Liver (tissue), 8 donors: ENCODE measurements at regions not wholly inside any gene's neighbourhood (a gene's known extent, or its start where the extent isn't known, plus 50 kb on each side); places are given as distances from the start of the nearest gene placed in this dataset.

Experiments
- DNase-seq: peaks from one replicate; pipeline ENCODE4 v3.0.0-alpha.2; 2017; ENCODE audit warnings: low spot score
- H3K27ac ChIP-seq, 2 donors: one replicate each; pipeline ENCODE4 v1.7.0; 2013; ENCODE audit warnings: inconsistent platforms in 2 of 2, low read length in 2 of 2, control low read depth in 1 of 2, low read depth in 1 of 2, mild to moderate bottlenecking in 1 of 2
- H3K27me3 ChIP-seq, 4 donors: one replicate each; pipeline versions ENCODE4 v1.6.1 to v1.7.0; 2013; ENCODE audit warnings: low read length in 3 of 4, inconsistent platforms in 1 of 4, mild to moderate bottlenecking in 1 of 4, moderate library complexity in 1 of 4; ENCODE audit not compliant: control insufficient read depth in 4 of 4, insufficient read depth in 4 of 4
- H3K36me3 ChIP-seq, 4 donors: one replicate each; pipeline versions ENCODE4 v1.6.1 to v1.7.0; 2013; ENCODE audit warnings: low read length in 3 of 4, mild to moderate bottlenecking in 3 of 4, low read depth in 1 of 4, moderate library complexity in 1 of 4; ENCODE audit not compliant: control insufficient read depth in 4 of 4, insufficient read depth in 3 of 4
- H3K4me1 ChIP-seq, 4 donors: one replicate each; pipeline versions ENCODE4 v1.6.1 to v1.7.0; 2013; ENCODE audit warnings: low read length in 3 of 4, mild to moderate bottlenecking in 3 of 4, moderate library complexity in 1 of 4; ENCODE audit not compliant: control insufficient read depth in 4 of 4, insufficient read depth in 4 of 4
- H3K4me3 ChIP-seq, 3 donors: one replicate each; pipeline versions ENCODE4 v1.6.1 to v1.7.0; 2013; ENCODE audit warnings: low read length in 3 of 3, control low read depth in 1 of 3, low read depth in 1 of 3, mild to moderate bottlenecking in 1 of 3
- H3K9ac ChIP-seq, 2 donors: one replicate each; pipeline ENCODE4 v1.7.0; 2013; ENCODE audit warnings: low read length in 2 of 2, mild to moderate bottlenecking in 2 of 2, moderate library complexity in 2 of 2, control low read depth in 1 of 2, low read depth in 1 of 2
- H3K9me3 ChIP-seq, 4 donors: one replicate each; pipeline versions ENCODE4 v1.6.1 to v1.7.0; 2013; ENCODE audit warnings: low read length in 3 of 4; ENCODE audit not compliant: control insufficient read depth in 4 of 4
- ATF3 ChIP-seq: IDR thresholded peaks from 2 replicates; pipeline ENCODE4 v1.6.1; 2016; ENCODE audit warnings: antibody characterized with exemption
- CTCF ChIP-seq: fragments of 150-350 bp; IDR thresholded peaks from 2 replicates; pipeline ENCODE4 v1.5.1; 2017; ENCODE audit warnings: improper control_type of control experiment, low read depth, low read length; ENCODE audit not compliant: missing input control
- EGR1 ChIP-seq, 2 donors: IDR thresholded peaks; 2 replicates each; pipeline ENCODE4 v1.6.1; 2016 to 2018; ENCODE audit warnings: antibody characterized with exemption in 2 of 2, low read depth in 2 of 2
- FOXA1 ChIP-seq: IDR thresholded peaks from 2 replicates; pipeline ENCODE4 v1.6.1; 2016; ENCODE audit warnings: antibody characterized with exemption
- FOXA2 ChIP-seq: IDR thresholded peaks from 2 replicates; pipeline ENCODE4 v1.6.1; 2016; ENCODE audit warnings: antibody characterized with exemption
- GABPA ChIP-seq, 2 donors: IDR thresholded peaks in 1 of 2; conservative IDR thresholded peaks in 1 of 2; 2 replicates each; pipeline ENCODE4 v1.6.1; 2016; ENCODE audit warnings: antibody characterized with exemption in 2 of 2, mild to moderate bottlenecking in 1 of 2, moderate library complexity in 1 of 2
- HNF4A ChIP-seq, 2 donors: conservative IDR thresholded peaks; 2 replicates each; pipeline ENCODE4 v1.6.1; 2016; ENCODE audit warnings: antibody characterized with exemption in 2 of 2, mild to moderate bottlenecking in 2 of 2
- JUND ChIP-seq, 2 donors: IDR thresholded peaks; 2 replicates each; pipeline ENCODE4 v1.6.1; 2016; ENCODE audit warnings: antibody characterized with exemption in 2 of 2
- NR2F2 ChIP-seq: IDR thresholded peaks from 2 replicates; pipeline ENCODE4 v1.6.1; 2016; ENCODE audit warnings: antibody characterized with exemption
- RAD21 ChIP-seq, 2 donors: IDR thresholded peaks; 2 replicates each; pipeline ENCODE4 v1.6.1; 2016; ENCODE audit warnings: antibody characterized with exemption in 2 of 2, mild to moderate bottlenecking in 2 of 2
- REST ChIP-seq: IDR thresholded peaks from 2 replicates; pipeline ENCODE4 v1.6.1; 2016; ENCODE audit warnings: antibody characterized with exemption, mild to moderate bottlenecking
- SP1 ChIP-seq: IDR thresholded peaks from 2 replicates; pipeline ENCODE4 v1.6.1; 2018; ENCODE audit warnings: antibody characterized with exemption, mild to moderate bottlenecking
- TAF1 ChIP-seq: conservative IDR thresholded peaks from 2 replicates; pipeline ENCODE4 v1.6.1; 2016; ENCODE audit warnings: antibody characterized with exemption, mild to moderate bottlenecking
- YY1 ChIP-seq: IDR thresholded peaks from 2 replicates; pipeline ENCODE4 v1.6.1; 2016; ENCODE audit warnings: antibody characterized with exemption, mild to moderate bottlenecking
- WGBS: extraction: QIAGEN DNeasy Blood & Tissue Kit; methylation state at CpG from one replicate; pipeline ENCODE4 v1.1.7; 2013; 5-methylcytosine and 5-hydroxymethylcytosine counted together
- TF ChIP-seq, protein P1 (sequence below): IDR thresholded peaks from 2 replicates; pipeline ENCODE4 v1.6.1; 2016; ENCODE audit warnings: antibody characterized with exemption
- donor health status: healthy.
- donor health status: healthy.
- donor health status: healthy.
- donor health status: healthy.
- donor health status: healthy.

DNA sequence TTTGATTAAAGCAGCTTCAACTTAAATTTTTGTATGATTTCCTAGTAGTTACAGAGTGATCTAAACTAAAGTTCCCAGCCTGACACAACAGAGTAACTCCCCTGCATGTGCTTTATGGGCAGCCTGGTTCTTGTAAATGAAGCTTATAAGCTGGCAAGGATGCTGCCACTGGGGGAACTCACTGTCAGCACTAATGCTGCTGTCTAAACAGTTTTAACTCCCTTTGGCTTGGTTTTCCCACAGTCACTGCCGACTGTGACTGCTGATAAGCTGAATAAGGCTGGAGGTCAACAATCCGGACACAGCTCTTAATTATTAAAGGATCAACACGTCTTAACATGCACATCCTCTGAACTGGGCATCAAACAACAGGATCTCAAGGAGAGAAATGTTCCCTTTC is 130.1 kb downstream of the OTUD1 start:
- Histone ChIP-seq H3K27ac (no peak overlapping the region), H3K9ac (no peak overlapping the region), H3K9me3 (peaks cover 0 to 10% (median 5%) of the 10 kb centered on the region in 4 donors), H3K4me3 (no peak overlapping the region), H3K4me1 (no peaks in the 10 kb centered on the region), H3K36me3 (no peaks in the 10 kb centered on the region), H3K27me3 (no peaks in the 10 kb centered on the region)
- TF ChIP-seq FOXA1 (no peak), NR2F2 (no peak), GABPA (IDR thresholded peaks at IDR 0.05 in 1 of 2, conservative IDR thresholded peaks at IDR 0.05 in 1 of 2) (no peak), EGR1 (IDR thresholded peaks at IDR 0.05; ENCODE audit: low read depth in 2 of 2) (no peak), FOXA2 (no peak), HNF4A (conservative IDR thresholded peaks at IDR 0.05) (no peak), REST (no peak), RAD21 (IDR thresholded peaks at IDR 0.05) (no peak)
- DNase-seq = no peak
- WGBS = 31% methylated on average over 3 of the region's 3 CpGs

GRCh38 chr10:23571884-23572283 is 133.0 kb downstream of the OTUD1 start:
- TF ChIP-seq SP1 = no peak
- H3K4me1 ChIP-seq = no peaks in the 10 kb centered on the region
- no peaks in the 10 kb centered on the region for H3K27me3 ChIP-seq
- no peak for DNase-seq
- H3K9ac ChIP-seq = no peak overlapping the region
- peaks cover 0 to 10% (median 5%) of the 10 kb centered on the region in 4 donors for H3K9me3 ChIP-seq
- H3K4me3 ChIP-seq = no peak overlapping the region
- no peak overlapping the region for H3K27ac ChIP-seq
- H3K36me3 ChIP-seq = no peaks in the 10 kb centered on the region

- H3K27me3 ChIP-seq = no peaks in the 10 kb centered on the region
- TF ChIP-seq TAF1 (no peak), CTCF (no peak), JUND (IDR thresholded peaks at IDR 0.05) (no peak), RAD21 (IDR thresholded peaks at IDR 0.05) (no peak), NR2F2 (no peak), ATF3 (no peak), YY1 (no peak), FOXA1 (no peak)
- TF ChIP-seq, protein P1, sequence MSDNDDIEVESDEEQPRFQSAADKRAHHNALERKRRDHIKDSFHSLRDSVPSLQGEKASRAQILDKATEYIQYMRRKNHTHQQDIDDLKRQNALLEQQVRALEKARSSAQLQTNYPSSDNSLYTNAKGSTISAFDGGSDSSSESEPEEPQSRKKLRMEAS = no peak
- H3K4me1 ChIP-seq = no peaks in the 10 kb centered on the region
- no peaks in the 10 kb centered on the region for H3K36me3 ChIP-seq
- DNase-seq = no peak
- H3K27ac ChIP-seq = no peak overlapping the region
- H3K9me3 ChIP-seq = no peaks in the 10 kb centered on the region
- H3K4me3 ChIP-seq = no peak overlapping the region
- 85% methylated on average over 2 of the region's 2 CpGs for WGBS
- no peak overlapping the region for H3K9ac ChIP-seq
Observed at GRCh38 chr10:23581906-23582450, 143.1 kb downstream of the OTUD1 start.
